GM19438 (cell line): ENCODE measurements at regions not wholly inside any gene's neighbourhood (a gene's known extent, or its start where the extent isn't known, plus 50 kb on each side); places are given as distances from the start of the nearest gene placed in this dataset.

Experiments
- ATAC-seq: cut with Tn5 transposase; IDR thresholded peaks from one replicate; pipeline ENCODE4 v1.9.1; 2021; ENCODE audit warnings: low read depth; ENCODE audit not compliant: unreplicated experiment

DNA sequence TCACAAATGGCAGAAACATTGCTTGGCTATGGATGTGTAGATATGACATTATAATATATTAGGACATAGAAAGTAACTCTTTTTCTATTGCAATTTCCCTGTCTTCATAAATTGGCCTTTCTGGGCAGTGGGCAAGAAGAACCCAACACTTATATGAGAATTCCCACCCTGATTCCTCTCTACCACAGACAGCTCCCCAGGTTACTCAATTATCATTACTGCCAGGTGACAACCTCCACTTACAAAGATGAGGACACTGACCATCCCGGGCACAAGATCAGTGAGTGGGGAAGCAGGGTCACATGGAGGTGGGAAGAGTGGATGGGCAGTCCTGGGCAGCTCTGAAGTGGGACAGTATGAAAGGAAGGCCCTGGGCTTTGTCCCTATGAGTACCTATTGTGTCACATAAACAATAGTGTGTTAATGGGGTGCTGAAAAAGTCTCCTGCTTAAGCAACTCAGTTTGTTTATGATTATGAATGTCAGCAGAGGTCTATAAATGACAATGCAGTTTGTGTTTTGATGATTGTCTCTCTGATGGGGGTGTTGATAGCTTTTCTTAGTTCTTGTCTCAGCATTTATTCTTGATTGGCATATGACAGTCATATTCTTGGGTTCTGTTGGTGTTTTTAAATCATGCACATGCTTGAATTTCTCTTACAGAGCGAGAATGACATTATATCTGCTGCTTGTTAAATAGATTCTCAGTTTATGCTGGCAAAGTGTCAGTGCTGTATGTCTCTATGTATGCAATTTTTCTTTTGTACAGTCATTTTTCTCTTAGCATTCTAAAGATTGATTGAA, 99.9 kb downstream of the SLIT2 start:
- no peak for ATAC-seq

DNA sequence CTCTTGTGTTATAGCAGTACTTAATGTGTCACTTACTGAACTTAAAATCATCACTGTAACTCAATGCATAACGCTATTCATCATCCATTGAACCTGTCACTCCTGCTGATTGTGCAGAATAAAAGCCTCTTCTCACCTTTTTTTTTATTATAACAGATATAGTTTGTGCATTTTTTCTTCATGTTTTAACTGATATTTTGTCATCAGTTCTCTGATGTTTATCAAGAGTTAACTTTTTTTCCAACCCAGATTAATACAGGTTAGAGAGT, 100.4 kb downstream of the SLIT2 start:
- no peak for ATAC-seq

DNA sequence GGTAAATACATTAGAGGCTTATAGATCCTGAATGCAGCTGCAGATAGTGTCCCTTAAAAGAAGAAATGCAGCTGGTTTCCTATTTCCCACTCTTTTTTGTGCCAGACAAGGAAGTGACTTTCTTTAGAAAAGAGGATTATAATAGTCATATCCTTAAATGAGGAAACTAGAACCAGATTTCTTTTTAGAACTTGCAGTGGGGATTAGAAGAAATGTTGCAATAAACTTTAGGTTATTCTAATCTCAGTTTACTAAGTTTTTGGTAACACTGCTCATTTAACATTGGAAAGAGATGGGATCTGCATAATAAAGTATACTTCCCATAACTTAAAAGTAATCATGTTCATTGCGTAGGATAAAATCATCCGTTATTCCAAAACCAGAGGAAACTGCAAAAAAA, 101.9 kb downstream of the SLIT2 start:
- ATAC-seq, result no peak

DNA sequence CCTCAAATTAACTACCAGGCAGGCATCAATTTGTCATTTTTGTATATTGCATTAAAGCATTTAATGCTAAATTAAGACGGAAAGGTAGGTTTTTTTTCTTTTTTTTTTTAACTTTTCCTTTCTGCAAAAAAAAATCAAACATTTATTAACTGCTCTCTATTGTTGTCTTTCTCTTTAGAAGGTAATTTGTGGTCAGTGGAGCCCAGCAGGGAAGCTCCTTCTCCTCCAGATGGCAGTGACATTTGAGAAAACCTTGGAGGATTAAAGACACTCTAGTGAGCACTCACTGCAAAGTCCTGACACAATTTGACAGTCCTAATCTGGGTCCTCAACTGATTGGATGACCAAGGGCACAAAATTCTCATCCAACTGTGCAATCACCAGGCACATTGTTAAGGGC, 102.4 kb downstream of the SLIT2 start:
- no peak for ATAC-seq

DNA sequence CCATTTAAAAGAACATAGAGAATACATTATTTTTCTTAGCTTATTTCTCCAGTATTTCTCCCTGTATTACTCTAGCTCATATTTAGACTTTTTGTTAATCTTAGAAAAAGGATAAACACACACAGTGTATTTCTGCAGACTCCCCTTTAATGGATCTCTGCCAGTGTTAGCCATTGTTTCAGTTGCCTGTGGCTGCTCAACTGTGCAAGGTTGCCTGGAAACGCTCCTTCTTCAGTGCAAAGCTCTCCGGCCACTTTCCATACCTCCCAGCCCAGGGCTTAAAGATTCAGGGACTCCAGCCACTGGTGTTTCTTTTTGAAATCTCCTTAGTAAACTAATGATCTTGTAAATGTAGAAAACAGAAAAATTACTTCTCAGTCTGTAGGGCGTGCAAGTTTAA, 104.9 kb downstream of the SLIT2 start:
- ATAC-seq, result no peak

DNA sequence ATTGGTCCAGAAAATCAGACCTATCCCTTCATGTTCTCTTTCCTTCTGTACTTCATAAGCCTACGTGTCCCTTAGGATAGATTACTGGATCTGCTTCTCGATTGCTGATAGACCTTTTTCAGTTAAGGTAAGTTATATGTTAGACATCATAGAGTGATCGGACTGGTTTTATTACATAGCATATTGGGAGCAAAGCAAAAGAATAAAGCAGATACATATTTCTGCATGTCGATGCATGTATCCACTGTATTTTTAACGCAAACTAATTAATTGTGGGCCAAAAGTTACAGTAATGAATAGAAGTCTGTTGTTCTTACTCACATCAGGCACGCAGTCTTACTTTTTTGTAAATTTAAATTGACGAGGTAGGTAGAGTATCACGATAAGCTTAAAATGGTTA, 106.4 kb downstream of the SLIT2 start:
- no peak for ATAC-seq

DNA sequence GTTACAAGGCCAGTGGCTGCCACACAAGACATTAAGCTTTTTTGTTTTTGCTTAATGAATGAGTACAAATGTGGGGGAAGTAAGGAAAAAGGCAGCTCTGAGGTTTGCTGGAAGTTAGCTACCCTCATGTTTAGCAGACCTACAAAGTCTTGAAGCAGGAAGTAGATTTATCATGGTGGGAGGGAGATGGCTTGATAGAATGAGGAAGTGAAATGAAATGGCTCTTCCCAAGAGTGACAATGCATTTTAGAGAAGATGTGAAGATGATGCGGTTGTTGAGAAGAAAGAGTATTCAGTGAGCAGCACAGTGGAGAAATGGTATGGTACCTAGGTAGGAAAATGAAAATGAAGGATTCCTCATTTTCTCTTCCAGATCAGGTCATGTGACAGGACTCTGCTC, 108.0 kb downstream of the SLIT2 start:
- no peak for ATAC-seq

DNA sequence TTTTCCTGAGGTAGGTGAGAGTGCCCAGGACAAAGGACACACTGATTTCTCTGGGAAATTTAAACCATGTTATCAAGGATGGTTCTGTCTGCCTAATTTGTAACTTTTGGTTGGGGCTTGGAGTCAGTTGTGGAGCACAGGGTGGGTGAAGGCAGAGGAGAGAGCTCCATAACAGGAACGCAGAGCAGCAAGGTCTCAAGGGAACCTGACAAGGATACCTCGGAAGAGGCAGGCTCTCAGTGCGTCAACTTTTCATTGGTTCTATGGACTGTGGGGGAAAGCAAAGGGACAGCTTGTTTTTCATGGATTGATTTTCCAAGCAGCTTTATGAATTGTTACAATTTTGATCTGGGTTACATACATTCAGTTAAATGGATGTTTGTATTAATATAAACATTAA, 110.4 kb downstream of the SLIT2 start:
- ATAC-seq, result no peak

DNA sequence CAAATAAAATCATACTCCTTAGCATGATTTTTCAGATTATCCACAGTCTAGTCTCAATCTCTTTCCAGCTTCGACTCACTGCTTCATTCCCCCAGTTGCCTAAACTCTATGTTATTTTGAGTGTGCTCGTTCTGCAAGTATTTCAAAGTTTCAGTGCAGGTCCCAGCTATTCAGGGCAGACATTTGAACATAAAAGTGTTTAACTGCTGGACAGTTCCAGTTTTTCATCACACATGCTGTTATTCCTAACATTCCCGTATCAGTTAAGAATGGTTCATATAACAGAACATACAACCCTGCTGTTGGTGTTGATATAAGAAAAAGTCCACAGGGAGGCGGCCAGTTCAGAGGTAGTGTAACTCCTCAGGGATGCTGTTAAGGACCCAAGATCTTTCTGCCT, 113.3 kb downstream of the SLIT2 start:
- ATAC-seq, result no peak

DNA sequence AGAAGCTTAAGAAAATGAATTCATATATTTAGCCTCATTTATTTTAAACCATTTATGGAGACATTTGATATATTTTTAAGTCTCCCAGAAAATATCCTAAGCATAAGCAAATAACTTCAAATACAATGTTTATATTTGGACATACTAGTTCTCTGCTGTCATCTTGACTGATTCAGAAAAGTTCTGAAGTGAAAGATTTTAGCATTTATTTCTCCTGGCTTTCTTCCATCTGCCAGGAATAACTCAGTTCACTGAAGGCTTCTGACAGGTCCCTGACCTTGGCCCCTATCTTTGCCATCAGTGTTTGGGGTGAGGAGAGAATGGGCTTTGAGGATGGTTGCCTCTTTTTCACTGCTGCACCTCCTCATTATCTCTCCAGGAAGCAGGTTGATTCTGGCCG, 115.7 kb downstream of the SLIT2 start:
- no peak for ATAC-seq

DNA sequence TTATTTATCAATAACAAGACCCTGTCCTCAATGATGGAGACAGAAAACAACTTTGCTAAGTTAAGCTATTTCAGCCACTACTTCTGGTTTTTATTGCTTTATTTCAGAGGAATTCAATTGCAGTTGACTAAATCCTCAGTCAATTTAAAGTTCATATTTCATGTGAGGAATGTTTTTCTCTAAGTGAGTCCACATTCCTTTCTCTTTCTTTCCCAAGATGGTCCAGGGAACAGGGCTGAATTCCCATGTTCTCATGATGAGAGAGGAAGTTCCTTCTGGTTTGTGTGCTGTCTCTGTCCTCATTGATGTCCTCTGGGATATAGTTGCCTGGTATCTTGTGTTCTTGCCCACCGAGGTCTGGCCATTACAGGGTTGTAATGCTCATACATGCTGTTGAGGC, 117.2 kb downstream of the SLIT2 start:
- no peak for ATAC-seq

DNA sequence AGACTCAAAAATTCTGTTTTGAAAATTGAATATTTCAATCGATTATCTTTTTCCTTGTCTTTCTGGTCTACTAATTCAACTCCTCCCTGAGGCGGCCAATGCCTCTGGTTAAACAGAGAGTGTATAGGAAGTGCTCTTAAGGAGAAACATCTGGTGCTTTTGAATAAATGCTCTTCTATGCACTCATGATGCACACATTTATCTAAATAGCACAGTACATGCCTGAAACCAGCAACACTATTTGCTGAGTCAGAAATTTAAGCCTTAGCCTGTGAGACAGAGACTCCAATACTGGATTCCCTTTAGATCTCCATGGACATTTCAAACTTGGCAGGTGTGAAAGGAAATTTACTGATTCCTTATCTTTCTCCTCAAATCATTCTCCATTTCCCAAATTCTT, 118.6 kb downstream of the SLIT2 start:
- ATAC-seq, result no peak

DNA sequence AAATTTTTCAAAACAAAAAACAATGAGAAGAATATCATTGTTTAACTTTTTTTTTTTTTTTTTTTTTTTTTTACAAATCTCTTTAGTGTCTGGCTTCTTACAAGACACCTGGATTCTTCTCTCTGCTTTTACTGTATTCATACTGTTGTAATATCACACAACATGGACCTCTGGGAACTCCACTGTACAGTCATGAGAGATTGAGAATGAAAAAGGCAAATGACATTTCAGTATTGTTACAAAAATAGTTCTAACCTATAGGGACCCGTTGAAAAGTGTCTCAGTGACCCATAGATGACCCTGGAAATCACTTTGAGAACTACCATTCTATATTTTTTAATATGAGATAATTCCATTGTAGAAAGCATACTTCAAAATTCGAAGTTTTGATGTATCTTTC, 124.4 kb downstream of the SLIT2 start:
- ATAC-seq, result no peak

DNA sequence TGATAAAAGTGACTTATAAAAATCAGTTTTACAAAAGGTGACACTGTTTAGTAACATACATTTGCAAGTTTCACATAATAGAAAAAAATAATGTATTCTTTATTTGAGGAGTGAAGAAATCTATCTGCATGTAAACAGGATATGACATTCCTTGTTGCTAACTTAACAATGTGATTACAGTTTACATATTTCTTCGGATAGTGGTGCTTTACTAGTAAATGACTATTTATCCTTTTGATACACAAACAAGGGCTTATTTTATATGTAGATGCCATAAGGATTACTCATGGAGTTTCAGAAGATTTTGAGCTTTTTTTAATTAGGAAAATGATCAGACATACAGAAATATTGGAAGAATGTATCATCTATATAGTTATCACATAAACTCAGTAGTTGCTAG, 126.5 kb downstream of the SLIT2 start:
- ATAC-seq, result no peak

DNA sequence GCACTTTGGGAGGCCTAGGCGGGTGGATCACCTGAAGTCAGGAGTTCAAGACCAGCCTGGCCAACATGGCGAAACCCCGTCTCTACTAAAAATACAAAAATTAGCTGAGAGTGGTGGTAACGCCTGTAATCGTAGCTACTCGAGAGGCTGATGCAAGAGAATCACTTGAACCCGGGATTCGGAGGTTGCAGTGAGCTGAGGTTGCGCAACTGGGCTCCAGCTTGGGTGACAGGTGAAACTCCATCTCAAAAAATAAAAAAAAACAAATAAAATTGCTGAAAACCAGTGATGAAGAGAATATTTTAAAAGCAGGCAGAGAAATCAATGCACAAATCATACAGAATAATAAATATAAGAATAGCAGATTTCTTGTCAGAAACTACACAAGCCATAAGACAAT, 129.3 kb downstream of the SLIT2 start:
- no peak for ATAC-seq

DNA sequence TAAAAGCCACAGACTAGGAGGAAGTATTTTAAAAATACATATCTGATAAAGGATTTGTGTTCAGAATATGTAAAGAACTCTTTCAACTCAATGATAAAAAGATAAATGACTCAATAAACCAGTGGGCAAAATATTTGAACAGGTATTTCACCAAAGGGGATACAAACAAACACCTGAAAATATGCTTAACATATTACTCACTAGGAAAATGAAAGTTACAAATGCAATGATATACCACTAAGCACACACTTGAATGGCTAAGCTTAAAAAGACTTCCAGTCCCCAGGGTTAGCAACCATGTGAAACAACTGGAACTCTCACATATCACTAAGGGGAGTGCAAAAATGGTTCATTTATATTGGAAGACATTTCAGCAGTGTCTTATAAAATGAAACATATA, 131.6 kb downstream of the SLIT2 start:
- ATAC-seq, result no peak

DNA sequence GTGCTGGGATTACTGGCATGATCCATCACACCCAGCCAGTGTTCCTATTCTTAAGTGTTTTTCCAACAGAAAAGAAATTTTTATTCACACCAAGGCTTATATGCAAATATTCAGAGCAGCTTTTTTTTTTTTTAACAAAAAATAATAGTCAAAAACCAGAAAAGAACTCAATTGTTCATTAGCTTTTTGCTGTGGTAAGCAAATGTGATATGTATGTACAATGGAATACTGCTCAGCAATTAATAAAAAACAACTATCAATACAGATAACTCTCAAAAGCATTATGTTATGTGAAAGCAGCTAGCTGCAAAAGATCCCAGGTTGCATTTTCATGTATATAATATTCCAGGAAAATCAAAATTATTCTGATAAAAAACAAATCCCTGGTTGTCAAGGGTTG, 132.3 kb downstream of the SLIT2 start:
- no peak for ATAC-seq

DNA sequence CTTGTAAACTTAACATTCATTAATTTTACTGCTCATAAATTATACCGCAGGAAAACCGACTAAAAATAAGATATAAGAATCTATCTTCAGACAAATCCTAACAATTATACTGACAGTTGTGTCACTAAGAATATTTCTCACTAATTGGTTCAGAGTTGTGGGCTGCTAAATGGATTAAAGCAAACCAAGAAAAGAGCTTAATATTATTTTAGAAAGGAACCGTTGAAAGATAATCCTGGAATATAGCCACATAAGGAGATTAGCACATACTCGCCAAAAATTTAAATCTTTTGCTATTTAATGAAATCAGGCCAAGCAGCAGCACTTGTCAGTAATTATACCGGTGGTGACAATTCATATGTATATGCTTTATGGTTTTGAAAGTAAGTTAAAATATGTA, 132.8 kb downstream of the SLIT2 start:
- no peak for ATAC-seq

DNA sequence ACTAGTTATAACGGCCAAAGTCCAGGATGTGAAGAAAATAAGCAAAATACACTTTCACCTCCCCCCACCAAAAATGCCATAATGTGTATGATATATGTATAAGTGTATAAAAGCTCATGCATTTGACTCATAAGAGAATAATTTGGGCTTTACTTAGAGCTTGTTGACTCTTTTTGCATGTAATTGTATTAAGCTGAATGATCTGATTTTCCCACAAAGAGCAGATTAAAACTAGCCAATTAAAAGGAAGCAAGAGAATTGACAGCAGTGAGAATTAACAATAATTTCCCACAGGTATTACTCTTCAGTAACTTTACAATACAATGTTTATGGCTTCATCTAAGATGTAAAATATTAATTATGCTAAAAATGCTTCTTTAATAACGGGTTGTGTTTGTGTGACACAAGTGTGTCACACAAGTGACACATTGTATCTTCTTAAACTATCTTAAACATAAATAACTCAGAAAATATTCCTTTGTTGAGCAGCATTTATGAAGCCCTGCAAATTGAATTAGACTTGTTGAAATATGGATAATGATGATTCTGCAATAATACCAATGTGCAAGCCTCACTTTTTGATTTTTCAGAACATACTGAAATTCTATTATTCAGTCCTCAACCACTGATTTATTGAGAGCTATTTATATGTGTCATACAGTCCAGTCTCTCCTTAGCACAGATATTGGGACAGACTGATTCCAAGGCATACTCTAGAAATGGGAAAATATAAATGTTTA, 134.5 kb downstream of the SLIT2 start:
- no peak for ATAC-seq

DNA sequence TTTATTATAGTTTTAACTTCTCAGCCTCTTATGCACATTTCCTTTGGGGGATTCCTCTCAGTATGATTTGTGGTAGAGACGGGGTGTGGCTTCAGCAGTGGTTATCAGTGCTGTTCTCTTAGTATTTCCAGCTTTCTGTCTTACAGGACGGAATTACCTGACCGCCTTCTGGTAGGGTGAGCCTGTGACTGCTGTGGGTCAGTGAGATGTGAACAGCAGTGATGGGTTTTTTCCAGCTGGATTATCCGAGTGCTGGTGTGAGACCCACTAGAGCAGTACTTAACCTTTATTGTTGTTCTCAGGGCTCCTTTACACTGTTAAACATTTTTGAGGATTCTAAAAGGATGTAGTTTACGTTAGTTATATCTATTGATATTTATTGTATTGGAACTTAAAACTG, 135.2 kb downstream of the SLIT2 start:
- ATAC-seq, result no peak

DNA sequence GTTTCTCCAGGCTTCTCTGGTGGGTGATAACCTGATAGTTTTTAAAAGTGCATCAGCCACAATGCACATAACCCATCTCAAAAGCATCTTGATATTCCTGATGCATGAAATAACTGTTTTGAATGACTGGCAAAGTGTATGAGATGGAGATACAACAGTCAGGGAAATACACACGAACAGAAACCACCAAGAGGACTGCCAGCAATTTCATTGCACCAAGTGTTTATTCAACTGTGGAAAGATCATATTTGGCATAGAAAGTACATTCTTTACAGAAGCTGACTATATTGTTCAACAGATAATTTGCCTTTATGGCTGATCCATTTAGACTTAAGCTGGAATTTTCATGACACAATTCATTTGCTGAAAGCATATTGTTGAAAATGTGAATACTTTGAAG, 139.5 kb downstream of the SLIT2 start:
- ATAC-seq, result no peak

DNA sequence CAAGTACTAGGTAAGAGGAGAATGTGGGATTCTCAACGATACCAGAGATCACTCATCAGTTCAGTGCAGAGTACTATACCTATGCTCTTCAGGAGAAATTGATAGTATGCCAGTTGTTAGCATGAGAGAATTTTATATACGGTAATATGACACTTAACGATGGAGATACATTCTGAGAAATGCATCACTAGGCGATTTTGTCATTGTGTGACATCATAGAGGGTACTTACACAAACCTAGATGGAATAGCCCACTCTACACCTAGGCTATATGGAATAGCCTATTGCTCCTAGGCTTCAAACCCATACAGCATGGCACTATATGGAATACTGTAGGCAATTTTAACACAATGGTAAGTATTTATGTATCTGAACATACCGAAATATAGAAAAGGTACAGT, 140.2 kb downstream of the SLIT2 start:
- no peak for ATAC-seq
